ENCODE measurements at regions not wholly inside any gene's neighbourhood (a gene's known extent, or its start where the extent isn't known, plus 50 kb on each side); places are given as distances from the start of the nearest gene placed in this dataset.

- no peak overlapping the region for H3K4me2 ChIP-seq (ENCODE audit: low read length)
- no peaks in the 10 kb centered on the region for H3F3A ChIP-seq (ENCODE audit: insufficient read depth, low read length, poor library complexity, severe bottlenecking)
- no peaks in the 10 kb centered on the region for H3K27me3 ChIP-seq (ENCODE audit: insufficient read depth, low read depth, low read length)
- H3K9me3 ChIP-seq (ENCODE audit: low read length): no peaks in the 10 kb centered on the region
- no peaks in the 10 kb centered on the region for H3K36me3 ChIP-seq (ENCODE audit: insufficient read depth, low read length)
- H3K9me2 ChIP-seq (ENCODE audit: insufficient read depth, low read length): no peaks in the 10 kb centered on the region
- no peaks in the 10 kb centered on the region for H4K20me1 ChIP-seq (ENCODE audit: insufficient read depth)
- TF ChIP-seq SMC3 (conservative IDR thresholded peaks at IDR 0.05; ENCODE audit: poor library complexity) (no peak), EZH2 (IDR thresholded peaks at IDR 0.05; ENCODE audit: borderline replicate concordance, insufficient read depth, low read length, poor library complexity, severe bottlenecking) (no peak), REST (IDR thresholded peaks at IDR 0.05; ENCODE audit: borderline replicate concordance) (no peak), TAF1 (IDR thresholded peaks at IDR 0.05; ENCODE audit: low read depth) (no peak)
- no peak overlapping the region for H3K27ac ChIP-seq (ENCODE audit: low read length)
- H3K4me3 ChIP-seq (ENCODE audit: low read length): no peak overlapping the region
- no peaks in the 10 kb centered on the region for H3K79me2 ChIP-seq (replicated peaks; ENCODE audit: insufficient read depth, low read length)
- H2AFZ ChIP-seq (ENCODE audit: low read depth, low read length): no peak overlapping the region
- H3K9ac ChIP-seq (ENCODE audit: low read length): no peak overlapping the region
These were observed 49.7 kb upstream of the SHISAL1 start for GRCh38 chr22:44362249-44363012.
